ENCODE measurements at regions not wholly inside any gene's neighbourhood (a gene's known extent, or its start where the extent isn't known, plus 50 kb on each side); places are given as distances from the start of the nearest gene placed in this dataset.
"Not testable (repeated sequence)": the region's sequence is repeated elsewhere in the genome, so short reads cannot be mapped to it uniquely, and the experiment has no call there.

- Histone ChIP-seq H3K9me3 (no peaks in the 10 kb centered on the region), H3K27ac (no peak overlapping the region), H3K4me1 (no peaks in the 10 kb centered on the region), H3K36me3 (no peaks in the 10 kb centered on the region), H3K27me3 (no peaks in the 10 kb centered on the region), H3K4me3 (no peak overlapping the region)
- ATAC-seq (peak; percentile 25), DNase-seq (no peak)
- no peak for TF ChIP-seq CTCF (IDR thresholded peaks at IDR 0.05)
- intact Hi-C loops (cut with DNase I) = no loop called here
Measured at GRCh38 chr7:81233208-81233940, 314.5 kb upstream of the SEMA3C start.

- Histone ChIP-seq H3K27me3 (no peaks in the 10 kb centered on the region), H3K27ac (no peak overlapping the region), H3K9me3 (no peaks in the 10 kb centered on the region), H3K4me3 (no peak overlapping the region), H3K4me1 (no peaks in the 10 kb centered on the region), H3K36me3 (no peaks in the 10 kb centered on the region)
- no peak for TF ChIP-seq CTCF (IDR thresholded peaks at IDR 0.05)
- DNase-seq (no peak), ATAC-seq (peak; percentile 41)
- intact Hi-C loops (cut with DNase I) = no loop called here
Measured at GRCh38 chr7:81232084-81232799, 313.4 kb upstream of the SEMA3C start.

GRCh38 chr7:81231301-81231838 is 312.5 kb upstream of the SEMA3C start:
- intact Hi-C loops (cut with DNase I) = no loop called here
- DNase-seq (no peak), ATAC-seq (no peak)
- TF ChIP-seq CTCF (IDR thresholded peaks at IDR 0.05) = no peak
- H3K4me1 ChIP-seq = no peaks in the 10 kb centered on the region
- no peaks in the 10 kb centered on the region for H3K36me3 ChIP-seq
- H3K27me3 ChIP-seq = no peaks in the 10 kb centered on the region
- H3K4me3 ChIP-seq = no peak overlapping the region
- H3K27ac ChIP-seq = no peak overlapping the region
- H3K9me3 ChIP-seq = no peaks in the 10 kb centered on the region

GRCh38 chr7:81226234-81226633 is 307.4 kb upstream of the SEMA3C start:
- H3K27me3 ChIP-seq = no peaks in the 10 kb centered on the region
- TF ChIP-seq CTCF (IDR thresholded peaks at IDR 0.05) = no peak
- ATAC-seq (no peak), DNase-seq (no peak)
- intact Hi-C loops (cut with DNase I) = no loop called here
- no peak overlapping the region for H3K4me3 ChIP-seq
- H3K36me3 ChIP-seq = no peaks in the 10 kb centered on the region
- H3K27ac ChIP-seq = no peak overlapping the region
- no peaks in the 10 kb centered on the region for H3K4me1 ChIP-seq
- no peaks in the 10 kb centered on the region for H3K9me3 ChIP-seq

GRCh38 chr7:81222692-81223091 is 303.8 kb upstream of the SEMA3C start:
- intact Hi-C loops (cut with DNase I); H3K36me3 ChIP-seq; H3K4me3 ChIP-seq; H3K27ac ChIP-seq; DNase-seq; H3K9me3 ChIP-seq; H3K27me3 ChIP-seq; H3K4me1 ChIP-seq; ATAC-seq: not testable (repeated sequence)

GRCh38 chr7:81221527-81222217 is 302.8 kb upstream of the SEMA3C start:
- TF ChIP-seq CTCF (IDR thresholded peaks at IDR 0.05) = no peak
- DNase-seq = no peak
- Histone ChIP-seq H3K4me3 (no peak overlapping the region), H3K27ac (no peak overlapping the region), H3K27me3 (no peaks in the 10 kb centered on the region), H3K9me3 (no peaks in the 10 kb centered on the region), H3K4me1 (no peaks in the 10 kb centered on the region), H3K36me3 (no peaks in the 10 kb centered on the region)
- ATAC-seq = no peak
- intact Hi-C loops (cut with DNase I) = no loop called here
